Naive thymus-derived CD4-positive, alpha-beta T cell (primary cell): ENCODE measurements at regions not wholly inside any gene's neighbourhood (a gene's known extent, or its start where the extent isn't known, plus 50 kb on each side); places are given as distances from the start of the nearest gene placed in this dataset.
"Not testable (repeated sequence)": the region's sequence is repeated elsewhere in the genome, so short reads cannot be mapped to it uniquely, and the experiment has no call there.

Source experiments
- ATAC-seq: fragments of 150-1000 bp; cut with Tn5 transposase; 2 replicates; pipeline ENCODE4 v1.10.0; 2021; ENCODE audit warnings: mild to moderate bottlenecking, moderate library complexity
- CTCF ChIA-PET: fragments of 350-600 bp; sonication (Branson Sonifier 250); formaldehyde crosslinking; loops from one replicate; lab custom pipeline; 2021; ENCODE audit warnings: antibody characterized with exemption; lab: Charles Lee
- POLR2A ChIA-PET: fragments of 350-600 bp; sonication (Branson Sonifier 250); formaldehyde crosslinking; loops from one replicate; lab custom pipeline; 2021; ENCODE audit warnings: antibody characterized with exemption, inconsistent platforms; lab: Charles Lee
- DNase-seq, 9 donors: peaks; one replicate each; pipeline versions ENCODE4 v3.0.0 to v3.0.0-alpha.2; 2020 to 2022; ENCODE audit warnings: mixed read lengths in 1 of 9
- H3K27ac ChIP-seq: one replicate; pipeline ENCODE4 v1.7.0; 2013; ENCODE audit warnings: mild to moderate bottlenecking, low read depth, low read length, moderate library complexity
- H3K27me3 ChIP-seq, 2 donors: one replicate each; pipeline ENCODE4 v1.7.0; 2013; ENCODE audit warnings: low read length in 2 of 2, mild to moderate bottlenecking in 2 of 2, moderate library complexity in 2 of 2; ENCODE audit not compliant: control insufficient read depth in 2 of 2, insufficient read depth in 2 of 2
- H3K36me3 ChIP-seq, 3 experiments: 1 replicate in 2 of 3; 2 replicates in 1 of 3; pipeline ENCODE4 v1.7.0; 2013; ENCODE audit warnings: low read length in 3 of 3, mild to moderate bottlenecking in 3 of 3, moderate library complexity in 1 of 3; ENCODE audit not compliant: insufficient read depth in 3 of 3, control insufficient read depth in 2 of 3
- H3K4me1 ChIP-seq, 2 donors: one replicate each; pipeline ENCODE4 v1.7.0; 2013; ENCODE audit warnings: low read length in 2 of 2, mild to moderate bottlenecking in 2 of 2, moderate library complexity in 1 of 2; ENCODE audit not compliant: control insufficient read depth in 2 of 2, insufficient read depth in 2 of 2
- H3K4me3 ChIP-seq: 2 replicates; pipeline ENCODE4 v1.7.0; 2013; ENCODE audit warnings: mild to moderate bottlenecking, low read length
- H3K9me3 ChIP-seq, 3 experiments: 1 replicate in 2 of 3; 2 replicates in 1 of 3; pipeline ENCODE4 v1.7.0; 2013; ENCODE audit warnings: low read length in 3 of 3; ENCODE audit not compliant: control insufficient read depth in 2 of 3
- H3K27ac Mint-ChIP-seq, 9 donors: one replicate each; pipeline ENCODE4 v1.8.0; 2020 to 2022; ENCODE audit warnings: mixed read lengths in 9 of 9, mild to moderate bottlenecking in 8 of 9, moderate library complexity in 5 of 9, inconsistent platforms in 2 of 9
- H3K27me3 Mint-ChIP-seq, 5 donors: one replicate each; pipeline ENCODE4 v1.8.0; 2021 to 2022; ENCODE audit warnings: mixed read lengths in 5 of 5, mild to moderate bottlenecking in 1 of 5
- H3K36me3 Mint-ChIP-seq, 5 donors: one replicate each; pipeline ENCODE4 v1.8.0; 2020 to 2022; ENCODE audit warnings: mixed read lengths in 5 of 5, mild to moderate bottlenecking in 3 of 5, inconsistent platforms in 1 of 5
- H3K4me1 Mint-ChIP-seq, 7 donors: one replicate each; pipeline ENCODE4 v1.8.0; 2020 to 2022; ENCODE audit warnings: mixed read lengths in 7 of 7, mild to moderate bottlenecking in 3 of 7, inconsistent platforms in 1 of 7
- H3K4me3 Mint-ChIP-seq, 10 donors: one replicate each; pipeline ENCODE4 v1.8.0; 2020 to 2022; ENCODE audit warnings: mild to moderate bottlenecking in 10 of 10, mixed read lengths in 10 of 10, moderate library complexity in 6 of 10, inconsistent platforms in 2 of 10
- H3K9me3 Mint-ChIP-seq, 11 donors: one replicate each; pipeline ENCODE4 v1.8.0; 2020 to 2022; ENCODE audit warnings: mixed read lengths in 11 of 11, mild to moderate bottlenecking in 4 of 11, inconsistent platforms in 1 of 11, moderate library complexity in 1 of 11
- intact Hi-C, 2 donors: fragments of 100-400 bp; cut with micrococcal nuclease; formaldehyde crosslinking; loops; one replicate each; pipeline ENCODE4 v1.15.1; 2023

- CTCF ChIA-PET, result no interaction called here
- intact Hi-C loops, result no loop called here
Observed at GRCh38 chr11:69950120-69950519, 128.0 kb upstream of the ANO1 start.

GRCh38 chr11:69950621-69951020 lies 127.5 kb upstream of the ANO1 start:
- Mint-ChIP-seq H3K4me1 (peaks cover 0 to 7% (median 0%) of the 10 kb centered on the region in 7 donors), H3K4me3 (no peak overlapping the region), H3K9me3 (peaks cover 0 to 4% (median 0%) of the 10 kb centered on the region in 11 donors), H3K27ac (peak overlapping the region in 1 of 9 donors; percentile 58), H3K27me3 (peaks cover 0 to 30% (median 8%) of the 10 kb centered on the region in 5 donors), H3K36me3 (no peaks in the 10 kb centered on the region)
- no peaks in the 10 kb centered on the region for H3K27me3 ChIP-seq
- ATAC-seq (no peak), DNase-seq (no peak)
- no peaks in the 10 kb centered on the region for H3K4me1 ChIP-seq
- no peak overlapping the region for H3K4me3 ChIP-seq
- intact Hi-C loops, result no loop called here
- H3K27ac ChIP-seq, result no peak overlapping the region
- ChIA-PET CTCF (no interaction called here), POLR2A (no interaction called here)
- H3K36me3 ChIP-seq, result no peaks in the 10 kb centered on the region
- no peaks in the 10 kb centered on the region for H3K9me3 ChIP-seq

More at GRCh38 chr11:69950120-69950519, 128.0 kb upstream of the ANO1 start:
- H3K27me3 Mint-ChIP-seq, result peaks cover 0 to 25% (median 8%) of the 10 kb centered on the region in 5 donors
- Histone ChIP-seq H3K4me3 (no peak overlapping the region), H3K9me3 (no peaks in the 10 kb centered on the region), H3K36me3 (no peaks in the 10 kb centered on the region), H3K4me1 (no peaks in the 10 kb centered on the region), H3K27ac (no peak overlapping the region), H3K27me3 (no peaks in the 10 kb centered on the region)
- DNase-seq, result no peak
- no peak overlapping the region for H3K4me3 Mint-ChIP-seq
- H3K36me3 Mint-ChIP-seq, result no peaks in the 10 kb centered on the region
- ATAC-seq, result no peak
- H3K9me3 Mint-ChIP-seq, result peaks cover 0 to 4% (median 0%) of the 10 kb centered on the region in 11 donors
- peaks cover 0 to 7% (median 0%) of the 10 kb centered on the region in 7 donors for H3K4me1 Mint-ChIP-seq
- H3K27ac Mint-ChIP-seq, result no peak overlapping the region
- POLR2A ChIA-PET, result no interaction called here

GRCh38 chr11:69951821-69952220 lies 126.3 kb upstream of the ANO1 start:
- H3K4me3 ChIP-seq, result no peak overlapping the region
- peaks cover 0 to 7% (median 0%) of the 10 kb centered on the region in 7 donors for H3K4me1 Mint-ChIP-seq
- CTCF ChIA-PET, result no interaction called here
- DNase-seq, result no peak
- H3K27ac ChIP-seq, result no peak overlapping the region
- peaks cover 0 to 33% (median 10%) of the 10 kb centered on the region in 5 donors for H3K27me3 Mint-ChIP-seq
- peaks cover 0 to 4% (median 0%) of the 10 kb centered on the region in 11 donors for H3K9me3 Mint-ChIP-seq
- intact Hi-C loops, result no loop called here
- no peak overlapping the region for H3K27ac Mint-ChIP-seq
- no peaks in the 10 kb centered on the region for H3K36me3 ChIP-seq
- H3K27me3 ChIP-seq, result no peaks in the 10 kb centered on the region
- H3K4me1 ChIP-seq, result no peaks in the 10 kb centered on the region
- H3K36me3 Mint-ChIP-seq, result no peaks in the 10 kb centered on the region
- no peaks in the 10 kb centered on the region for H3K9me3 ChIP-seq
- no peak for ATAC-seq
- POLR2A ChIA-PET, result no interaction called here
- no peak overlapping the region for H3K4me3 Mint-ChIP-seq

- H3K27ac ChIP-seq, H3K27me3 ChIP-seq, CTCF ChIA-PET, H3K4me1 ChIP-seq, intact Hi-C loops, ATAC-seq, H3K4me3 ChIP-seq, H3K9me3 Mint-ChIP-seq, DNase-seq, H3K4me3 Mint-ChIP-seq, H3K27ac Mint-ChIP-seq, H3K9me3 ChIP-seq, POLR2A ChIA-PET, H3K36me3 Mint-ChIP-seq, H3K4me1 Mint-ChIP-seq, H3K36me3 ChIP-seq: not testable (repeated sequence)
- peaks cover 0 to 33% (median 13%) of the 10 kb centered on the region in 5 donors for H3K27me3 Mint-ChIP-seq
Observed at GRCh38 chr11:69952229-69952975, 125.7 kb upstream of the ANO1 start.

GRCh38 chr11:69953356-69953755 lies 124.8 kb upstream of the ANO1 start:
- ATAC-seq, result no peak
- Mint-ChIP-seq H3K27me3 (peaks cover 0 to 29% (median 13%) of the 10 kb centered on the region in 5 donors), H3K4me3 (no peak overlapping the region), H3K36me3 (peaks cover 0 to 5% (median 0%) of the 10 kb centered on the region in 5 donors), H3K9me3 (peaks cover 0 to 7% (median 0%) of the 10 kb centered on the region in 11 donors), H3K27ac (no peak overlapping the region), H3K4me1 (peaks cover 0 to 7% (median 0%) of the 10 kb centered on the region in 7 donors)
- intact Hi-C loops, result no loop called here
- no peak overlapping the region for H3K4me3 ChIP-seq
- no peaks in the 10 kb centered on the region for H3K9me3 ChIP-seq
- POLR2A ChIA-PET, result no interaction called here
- DNase-seq, result no peak
- H3K27ac ChIP-seq, result no peak overlapping the region
- CTCF ChIA-PET, result no interaction called here
- H3K27me3 ChIP-seq, result no peaks in the 10 kb centered on the region
- no peaks in the 10 kb centered on the region for H3K4me1 ChIP-seq
- H3K36me3 ChIP-seq, result no peaks in the 10 kb centered on the region

- Histone ChIP-seq H3K27me3 (no peaks in the 10 kb centered on the region), H3K4me1 (no peaks in the 10 kb centered on the region), H3K36me3 (no peaks in the 10 kb centered on the region), H3K4me3 (no peak overlapping the region), H3K27ac (no peak overlapping the region), H3K9me3 (peaks cover 0 to 7% (median 0%) of the 10 kb centered on the region in 3 experiments)
- peaks cover 0 to 14% (median 3%) of the 10 kb centered on the region in 11 donors for H3K9me3 Mint-ChIP-seq
- ChIA-PET CTCF (no interaction called here), POLR2A (interaction anchor here (0.6 kb wide), 1 partner anchor 119 kb away, joined by 4 read pairs; no protein-coding TSS in a partner anchor)
- H3K4me1 Mint-ChIP-seq, result peaks cover 0 to 7% (median 0%) of the 10 kb centered on the region in 7 donors
- H3K27me3 Mint-ChIP-seq, result peaks cover 0 to 30% (median 13%) of the 10 kb centered on the region in 5 donors
- DNase-seq, result no peak
- peaks cover 0 to 6% (median under 1%) of the 10 kb centered on the region in 5 donors for H3K36me3 Mint-ChIP-seq
- intact Hi-C loops, result no loop called here
- no peak for ATAC-seq
- H3K27ac Mint-ChIP-seq, result no peak overlapping the region
- no peak overlapping the region for H3K4me3 Mint-ChIP-seq
Observed at GRCh38 chr11:69954756-69955155, 123.4 kb upstream of the ANO1 start.
